Glomerular endothelial cell (primary cell): ENCODE measurements at regions not wholly inside any gene's neighbourhood (a gene's known extent, or its start where the extent isn't known, plus 50 kb on each side); places are given as distances from the start of the nearest gene placed in this dataset.
"Not testable (repeated sequence)": the region's sequence is repeated elsewhere in the genome, so short reads cannot be mapped to it uniquely, and the experiment has no call there.

Experiments used
- DNase-seq: peaks from one replicate; pipeline ENCODE4 v3.0.0-alpha.2; 2011; ENCODE audit warnings: low read depth, low spot score; ENCODE audit errors: extremely low read depth

- DNase-seq: no peak
Measured at GRCh38 chr20:6355754-6356451, 233.1 kb upstream of the FERMT1 start.

- DNase-seq: no peak
Measured at GRCh38 chr20:6348908-6349307, 226.1 kb upstream of the FERMT1 start.

GRCh38 chr20:6347916-6348315 lies 225.1 kb upstream of the FERMT1 start:
- DNase-seq: no peak

- no peak for DNase-seq
Measured at GRCh38 chr20:6341491-6341890, 218.7 kb upstream of the FERMT1 start.

GRCh38 chr20:6339176-6339575 lies 216.3 kb upstream of the FERMT1 start:
- DNase-seq: no peak

GRCh38 chr20:6333110-6333509 lies 210.3 kb upstream of the FERMT1 start:
- no peak for DNase-seq

GRCh38 chr20:6321235-6321634 lies 198.4 kb upstream of the FERMT1 start:
- DNase-seq: not testable (repeated sequence)

- DNase-seq: no peak
Measured at GRCh38 chr20:6311841-6312655, 189.2 kb upstream of the FERMT1 start.

- no peak for DNase-seq
Measured at GRCh38 chr20:6311097-6311496, 188.3 kb upstream of the FERMT1 start.

- DNase-seq: no peak
Measured at GRCh38 chr20:6305536-6305935, 182.7 kb upstream of the FERMT1 start.

- no peak for DNase-seq
Measured at GRCh38 chr20:6302041-6302440, 179.2 kb upstream of the FERMT1 start.

- no peak for DNase-seq
Measured at GRCh38 chr20:6299456-6299855, 176.6 kb upstream of the FERMT1 start.

- DNase-seq: no peak
Measured at GRCh38 chr20:6298049-6298448, 175.2 kb upstream of the FERMT1 start.

- DNase-seq: no peak
Measured at GRCh38 chr20:6295867-6296256, 173.0 kb upstream of the FERMT1 start.

- DNase-seq: no peak
Measured at GRCh38 chr20:6295127-6295866, 172.5 kb upstream of the FERMT1 start.

GRCh38 chr20:6287471-6287870 lies 164.6 kb upstream of the FERMT1 start:
- DNase-seq: no peak

- no peak for DNase-seq
Measured at GRCh38 chr20:6282642-6283041, 159.8 kb upstream of the FERMT1 start.

GRCh38 chr20:6277661-6278240 lies 154.9 kb upstream of the FERMT1 start:
- no peak for DNase-seq

GRCh38 chr20:6270404-6270803 lies 147.6 kb upstream of the FERMT1 start:
- not testable (repeated sequence) for DNase-seq

- no peak for DNase-seq
Measured at GRCh38 chr20:6269168-6269873, 146.5 kb upstream of the FERMT1 start.
